Astrocyte (in vitro differentiated cells and primary cell): ENCODE measurements at regions not wholly inside any gene's neighbourhood (a gene's known extent, or its start where the extent isn't known, plus 50 kb on each side); places are given as distances from the start of the nearest gene placed in this dataset.

Source experiments
- DNase-seq: peaks from one replicate; pipeline ENCODE4 v3.0.0-alpha.2; 2010; ENCODE audit warnings: low read depth
- FAIRE-seq: peaks from 2 replicates; lab custom pipeline; 2011; peaks lifted over from hg19 to GRCh38; lab: Jason Lieb, UNC
- H2AFZ ChIP-seq: 2 replicates; pipeline ENCODE4 v1.6.0; 2012; ENCODE audit warnings: low read depth, low read length, inconsistent platforms
- H3K27ac ChIP-seq: 2 replicates; pipeline ENCODE4 v1.5.1; 2011; ENCODE audit warnings: low read depth, low read length, inconsistent platforms
- H3K27me3 ChIP-seq: 2 replicates; pipeline ENCODE4 v1.6.0; 2011; ENCODE audit warnings: low read length, inconsistent platforms; ENCODE audit not compliant: insufficient read depth
- H3K36me3 ChIP-seq: 2 replicates; pipeline ENCODE4 v1.5.1; 2011; ENCODE audit warnings: low read length, inconsistent platforms; ENCODE audit not compliant: insufficient read depth
- H3K4me1 ChIP-seq: 2 replicates; pipeline ENCODE4 v1.5.1; 2011; ENCODE audit warnings: low read length, inconsistent platforms; ENCODE audit not compliant: insufficient read depth
- H3K4me2 ChIP-seq: 2 replicates; pipeline ENCODE4 v1.6.0; 2012; ENCODE audit warnings: low read length, inconsistent platforms
- H3K4me3 ChIP-seq: 2 replicates; pipeline ENCODE4 v1.5.1; 2011; ENCODE audit warnings: low read depth, mild to moderate bottlenecking, low read length, inconsistent platforms; ENCODE audit not compliant: insufficient read depth
- H3K79me2 ChIP-seq: 2 replicates; pipeline ENCODE4 v1.6.0; 2012; ENCODE audit warnings: mild to moderate bottlenecking, low read length, inconsistent platforms; ENCODE audit not compliant: insufficient read depth
- H3K9ac ChIP-seq: 2 replicates; pipeline ENCODE4 v1.6.0; 2012; ENCODE audit warnings: mild to moderate bottlenecking, low read length, inconsistent platforms
- H3K9me3 ChIP-seq: 2 replicates; pipeline ENCODE4 v1.5.1; 2012; ENCODE audit warnings: low read depth, mild to moderate bottlenecking, low read length, inconsistent platforms; ENCODE audit not compliant: insufficient read depth
- H4K20me1 ChIP-seq: 2 replicates; pipeline ENCODE4 v1.6.0; 2012; ENCODE audit warnings: low read length, inconsistent platforms; ENCODE audit not compliant: insufficient read depth
- H3K27ac Mint-ChIP-seq: one replicate; pipeline ENCODE4 v1.8.0; 2021; ENCODE audit warnings: mild to moderate bottlenecking, mixed read lengths; ENCODE audit not compliant: unreplicated experiment
- H3K27me3 Mint-ChIP-seq: one replicate; pipeline ENCODE4 v1.8.0; 2021; ENCODE audit warnings: low read depth, mixed read lengths; ENCODE audit not compliant: unreplicated experiment
- H3K36me3 Mint-ChIP-seq: one replicate; pipeline ENCODE4 v1.8.0; 2021; ENCODE audit warnings: low read depth, mixed read lengths; ENCODE audit not compliant: unreplicated experiment
- H3K4me1 Mint-ChIP-seq: one replicate; pipeline ENCODE4 v1.8.0; 2021; ENCODE audit warnings: low read depth, mixed read lengths; ENCODE audit not compliant: unreplicated experiment
- H3K4me3 Mint-ChIP-seq: one replicate; pipeline ENCODE4 v1.8.0; 2021; ENCODE audit warnings: mild to moderate bottlenecking, moderate library complexity, mixed read lengths; ENCODE audit not compliant: unreplicated experiment
- H3K9me3 Mint-ChIP-seq: one replicate; pipeline ENCODE4 v1.8.0; 2021; ENCODE audit warnings: mild to moderate bottlenecking, mixed read lengths; ENCODE audit not compliant: unreplicated experiment
- CTCF ChIP-seq: IDR thresholded peaks from 2 replicates; pipeline ENCODE4 v1.5.1; 2011; ENCODE audit warnings: low read depth, mild to moderate bottlenecking, inconsistent platforms, low read length, moderate library complexity; ENCODE audit not compliant: insufficient read depth
- EZH2 ChIP-seq: IDR thresholded peaks from 2 replicates; pipeline ENCODE4 v1.6.1; 2012; ENCODE audit warnings: mild to moderate bottlenecking, low read length, inconsistent platforms; ENCODE audit not compliant: insufficient read depth

- DNase-seq: peak; percentile 72
- H3K79me2 ChIP-seq: no peaks in the 10 kb centered on the region
- Mint-ChIP-seq H3K4me3 (no peak overlapping the region), H3K27me3 (no peaks in the 10 kb centered on the region), H3K36me3 (no peaks in the 10 kb centered on the region), H3K27ac (no peak overlapping the region), H3K4me1 (no peaks in the 10 kb centered on the region), H3K9me3 (peaks cover 5% of the 10 kb centered on the region)
- no peaks in the 10 kb centered on the region for H3K9me3 ChIP-seq
- TF ChIP-seq CTCF: no peak
- no peaks in the 10 kb centered on the region for H3K27me3 ChIP-seq
- H3K4me3 ChIP-seq: no peak overlapping the region
- H3K27ac ChIP-seq: no peak overlapping the region
- no peak overlapping the region for H3K9ac ChIP-seq
- no peak overlapping the region for H2AFZ ChIP-seq
- H3K4me2 ChIP-seq: no peak overlapping the region
- peaks cover 3% of the 10 kb centered on the region for H3K4me1 ChIP-seq
- H4K20me1 ChIP-seq: no peaks in the 10 kb centered on the region
- peak; percentile 98 for FAIRE-seq
- no peaks in the 10 kb centered on the region for H3K36me3 ChIP-seq
Observed at GRCh38 chrX:71846429-71846828, 64.2 kb upstream of the NHSL2 start.

GRCh38 chrX:71852182-71852581 lies 58.5 kb upstream of the NHSL2 start:
- no peaks in the 10 kb centered on the region for H3K36me3 ChIP-seq
- Mint-ChIP-seq H3K27ac (no peak overlapping the region), H3K4me1 (no peaks in the 10 kb centered on the region), H3K27me3 (peaks cover 7% of the 10 kb centered on the region), H3K4me3 (no peak overlapping the region), H3K9me3 (peaks cover 1% of the 10 kb centered on the region), H3K36me3 (no peaks in the 10 kb centered on the region)
- H3K9ac ChIP-seq: no peak overlapping the region
- H3K4me2 ChIP-seq: no peak overlapping the region
- H3K4me1 ChIP-seq: no peaks in the 10 kb centered on the region
- no peaks in the 10 kb centered on the region for H3K9me3 ChIP-seq
- FAIRE-seq (no peak), DNase-seq (no peak)
- H3K4me3 ChIP-seq: no peak overlapping the region
- no peak overlapping the region for H3K27ac ChIP-seq
- no peaks in the 10 kb centered on the region for H3K79me2 ChIP-seq
- no peak overlapping the region for H2AFZ ChIP-seq
- no peaks in the 10 kb centered on the region for H3K27me3 ChIP-seq
- H4K20me1 ChIP-seq: no peaks in the 10 kb centered on the region
- TF ChIP-seq CTCF: no peak

GRCh38 chrX:71859637-71860036 lies 51.0 kb upstream of the NHSL2 start:
- no peaks in the 10 kb centered on the region for H3K27me3 ChIP-seq
- no peak overlapping the region for H3K27ac Mint-ChIP-seq
- no peaks in the 10 kb centered on the region for H3K9me3 ChIP-seq
- peaks cover 18% of the 10 kb centered on the region for H3K27me3 Mint-ChIP-seq
- H3K4me2 ChIP-seq: no peak overlapping the region
- DNase-seq (peak; percentile 17), FAIRE-seq (peak; percentile 45)
- no peaks in the 10 kb centered on the region for H3K36me3 Mint-ChIP-seq
- H3K9ac ChIP-seq: no peak overlapping the region
- H3K9me3 Mint-ChIP-seq: peaks cover 1% of the 10 kb centered on the region
- no peaks in the 10 kb centered on the region for H4K20me1 ChIP-seq
- TF ChIP-seq CTCF (peak; percentile 38), EZH2 (no peak)
- no peaks in the 10 kb centered on the region for H3K79me2 ChIP-seq
- peaks cover 4% of the 10 kb centered on the region for H3K4me1 ChIP-seq
- no peak overlapping the region for H2AFZ ChIP-seq
- no peak overlapping the region for H3K4me3 ChIP-seq
- H3K36me3 ChIP-seq: no peaks in the 10 kb centered on the region
- H3K27ac ChIP-seq: no peak overlapping the region
- no peak overlapping the region for H3K4me3 Mint-ChIP-seq
- no peaks in the 10 kb centered on the region for H3K4me1 Mint-ChIP-seq
